ENCODE measurements at regions not wholly inside any gene's neighbourhood (a gene's known extent, or its start where the extent isn't known, plus 50 kb on each side); places are given as distances from the start of the nearest gene placed in this dataset.

- POLR2A ChIA-PET: no interaction called here
- CTCF ChIA-PET: no interaction called here
Observed at GRCh38 chr11:35056391-35057093, 82.4 kb upstream of the CD44 start.

GRCh38 chr11:35057926-35058668 lies 80.9 kb upstream of the CD44 start:
- TF ChIP-seq LEF1 (IDR thresholded peaks at IDR 0.05; ENCODE audit: borderline replicate concordance) (no peak), L3MBTL2 (conservative IDR thresholded peaks at IDR 0.05) (no peak), FOXA1 (IDR thresholded peaks at IDR 0.05) (no peak), SUZ12 (IDR thresholded peaks at IDR 0.05) (no peak), ZNF384 (IDR thresholded peaks at IDR 0.05) (no peak), PKNOX1 (IDR thresholded peaks at IDR 0.05) (no peak), HDGF (IDR thresholded peaks at IDR 0.05; ENCODE audit: borderline replicate concordance) (no peak), BHLHE40 (IDR thresholded peaks at IDR 0.05; ENCODE audit: borderline replicate concordance) (no peak), CTBP1 (IDR thresholded peaks at IDR 0.05; ENCODE audit: borderline replicate concordance) (no peak), FOXK2 (IDR thresholded peaks at IDR 0.05) (no peak), FOXM1 (IDR thresholded peaks at IDR 0.05; ENCODE audit: borderline replicate concordance) (no peak), ARNT (IDR thresholded peaks at IDR 0.05) (no peak), TARDBP (IDR thresholded peaks at IDR 0.05) (no peak), NFRKB (IDR thresholded peaks at IDR 0.05) (no peak), ELF4 (IDR thresholded peaks at IDR 0.05) (no peak)
- POLR2A ChIA-PET: no interaction called here
- CTCF ChIA-PET: no interaction called here
- DNase-seq (ENCODE audit: extremely low spot score): no peak

More at GRCh38 chr11:35056391-35057093, 82.4 kb upstream of the CD44 start:
- no peak for DNase-seq (ENCODE audit: extremely low spot score)
- no peak for TF ChIP-seq LEF1 (IDR thresholded peaks at IDR 0.05; ENCODE audit: borderline replicate concordance)
- no peak for TF ChIP-seq BHLHE40 (IDR thresholded peaks at IDR 0.05; ENCODE audit: borderline replicate concordance)

- POLR2A ChIA-PET: no interaction called here
- TF ChIP-seq PKNOX1 (IDR thresholded peaks at IDR 0.05) (no peak), ELF4 (IDR thresholded peaks at IDR 0.05) (no peak), LEF1 (IDR thresholded peaks at IDR 0.05; ENCODE audit: borderline replicate concordance) (no peak), ARNT (IDR thresholded peaks at IDR 0.05) (no peak), SP1 (IDR thresholded peaks at IDR 0.05) (no peak), FOXM1 (IDR thresholded peaks at IDR 0.05; ENCODE audit: borderline replicate concordance) (no peak), HDGF (IDR thresholded peaks at IDR 0.05; ENCODE audit: borderline replicate concordance) (no peak), FOXK2 (IDR thresholded peaks at IDR 0.05) (no peak), L3MBTL2 (conservative IDR thresholded peaks at IDR 0.05) (no peak), ZNF384 (IDR thresholded peaks at IDR 0.05) (no peak), SUZ12 (IDR thresholded peaks at IDR 0.05) (no peak), BHLHE40 (IDR thresholded peaks at IDR 0.05; ENCODE audit: borderline replicate concordance) (no peak)
- no peak for DNase-seq (ENCODE audit: extremely low spot score)
- CTCF ChIA-PET: no interaction called here
Observed at GRCh38 chr11:35058669-35059434, 80.1 kb upstream of the CD44 start.

GRCh38 chr11:35061516-35062440 lies 77.2 kb upstream of the CD44 start:
- CTCF ChIA-PET: no interaction called here
- TF ChIP-seq HDGF (IDR thresholded peaks at IDR 0.05; ENCODE audit: borderline replicate concordance) (no peak), NFRKB (IDR thresholded peaks at IDR 0.05) (no peak), LEF1 (IDR thresholded peaks at IDR 0.05; ENCODE audit: borderline replicate concordance) (no peak), FOXA1 (IDR thresholded peaks at IDR 0.05) (no peak), PKNOX1 (IDR thresholded peaks at IDR 0.05) (no peak), SUZ12 (IDR thresholded peaks at IDR 0.05) (no peak), ELF4 (IDR thresholded peaks at IDR 0.05) (no peak), FOXK2 (IDR thresholded peaks at IDR 0.05) (no peak), TARDBP (IDR thresholded peaks at IDR 0.05) (no peak)
- DNase-seq (ENCODE audit: extremely low spot score): no peak
- POLR2A ChIA-PET: no interaction called here

- CTCF ChIA-PET: no interaction called here
- POLR2A ChIA-PET: no interaction called here
- DNase-seq (ENCODE audit: extremely low spot score): no peak
- TF ChIP-seq NFRKB (IDR thresholded peaks at IDR 0.05): no peak
- no peak for TF ChIP-seq CTBP1 (IDR thresholded peaks at IDR 0.05; ENCODE audit: borderline replicate concordance)
- no peak for TF ChIP-seq FOXK2 (IDR thresholded peaks at IDR 0.05)
- no peak for TF ChIP-seq BHLHE40 (IDR thresholded peaks at IDR 0.05; ENCODE audit: borderline replicate concordance)
- no peak for TF ChIP-seq L3MBTL2 (conservative IDR thresholded peaks at IDR 0.05)
- TF ChIP-seq HDGF (IDR thresholded peaks at IDR 0.05; ENCODE audit: borderline replicate concordance): no peak
- no peak for TF ChIP-seq SP1 (IDR thresholded peaks at IDR 0.05)
- no peak for TF ChIP-seq ARNT (IDR thresholded peaks at IDR 0.05)
- TF ChIP-seq FOXM1 (IDR thresholded peaks at IDR 0.05; ENCODE audit: borderline replicate concordance): no peak
Observed at GRCh38 chr11:35063488-35063931, 75.5 kb upstream of the CD44 start.

Measured in HEK293T (cell line).